ENCODE measurements at regions not wholly inside any gene's neighbourhood (a gene's known extent, or its start where the extent isn't known, plus 50 kb on each side); places are given as distances from the start of the nearest gene placed in this dataset.
A peak's percentile ranks its signal among the peaks of the same experiment; 100 is the strongest.
"Not testable (repeated sequence)": the region's sequence is repeated elsewhere in the genome, so short reads cannot be mapped to it uniquely, and the experiment has no call there.

GRCh38 chrX:103428525-103428924 is 52.2 kb downstream of the BEX3 start:
- no peak for DNase-seq

GRCh38 chrX:103429026-103429425 is 52.7 kb downstream of the BEX3 start:
- DNase-seq, result not testable (repeated sequence)

- no peak for DNase-seq
Measured at GRCh38 chrX:103431316-103431715, 55.0 kb downstream of the BEX3 start.

- DNase-seq, result not testable (repeated sequence)
Measured at GRCh38 chrX:103432841-103433240, 56.5 kb downstream of the BEX3 start.

GRCh38 chrX:103437147-103437873 is 61.0 kb downstream of the BEX3 start:
- DNase-seq, result no peak

DNA sequence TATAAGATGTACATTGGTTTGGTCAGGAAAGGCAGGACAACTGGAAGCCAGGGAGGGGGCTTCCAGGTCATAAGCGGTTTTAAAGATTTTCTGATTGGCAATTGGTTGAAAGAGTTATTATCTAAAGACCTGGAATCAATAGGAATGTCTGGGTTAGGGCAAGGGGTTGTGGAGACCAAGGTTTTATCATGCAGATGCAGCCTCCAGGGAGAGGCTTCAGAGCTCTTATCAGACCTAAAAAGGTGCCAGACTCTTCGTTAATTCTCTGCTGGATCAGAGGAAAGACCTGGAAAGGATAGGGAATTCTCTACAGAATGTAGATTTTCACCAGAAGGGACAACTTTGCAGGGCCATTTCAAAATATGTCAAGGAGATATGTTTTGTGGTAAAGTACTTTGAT is 62.8 kb downstream of the BEX3 start:
- no peak for DNase-seq

DNA sequence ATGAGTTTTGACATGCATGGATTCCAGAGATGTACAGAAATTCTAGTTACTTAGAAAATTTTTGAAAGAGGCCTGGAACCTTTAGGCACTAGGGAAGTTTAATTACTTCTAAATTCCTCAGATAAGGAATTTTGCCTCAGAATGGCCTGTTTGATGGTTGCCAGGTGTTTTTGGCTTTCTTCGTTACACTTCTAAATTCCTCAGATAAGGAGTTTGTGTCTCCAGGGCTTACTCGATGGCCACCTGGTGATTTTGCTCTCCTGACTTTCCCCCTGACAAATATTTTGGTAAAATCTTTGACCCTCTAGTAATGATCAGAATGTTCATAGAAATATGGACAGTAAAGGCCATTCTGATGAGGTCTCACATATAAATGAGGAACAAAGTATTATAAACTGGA is 64.3 kb downstream of the BEX3 start:
- DNase-seq, result no peak

DNA sequence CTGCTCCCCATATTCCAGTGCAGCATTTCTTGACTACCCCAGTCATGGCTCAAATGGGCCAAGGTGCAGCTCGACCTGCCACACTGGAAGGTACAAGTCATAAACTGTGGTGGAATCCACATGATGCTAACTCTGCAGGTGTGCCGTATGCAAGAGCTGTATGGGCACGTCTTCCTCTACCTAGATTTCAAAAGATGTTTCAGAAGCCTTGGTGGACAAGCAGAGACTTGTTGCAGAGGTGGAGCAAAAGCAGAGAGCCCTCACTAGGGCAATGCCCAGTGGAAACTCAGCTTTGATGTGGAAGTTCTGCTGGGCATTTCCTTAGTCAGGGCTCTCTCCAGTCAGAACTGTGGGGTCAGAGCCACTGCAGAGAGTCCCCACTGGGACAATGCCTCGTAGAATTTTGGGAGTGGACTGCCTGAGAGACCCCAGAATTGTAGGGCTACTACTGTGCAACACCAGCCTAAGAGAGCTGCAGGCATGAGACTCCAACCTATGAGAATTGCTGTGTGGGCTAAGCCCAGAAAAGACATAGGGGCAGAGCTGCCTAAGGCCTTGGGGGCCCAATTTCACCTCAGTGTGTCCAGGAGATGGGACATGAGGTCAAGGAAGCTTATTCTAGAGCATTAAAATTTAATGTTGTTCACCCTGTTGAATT is 65.7 kb downstream of the BEX3 start:
- DNase-seq, result no peak

DNA sequence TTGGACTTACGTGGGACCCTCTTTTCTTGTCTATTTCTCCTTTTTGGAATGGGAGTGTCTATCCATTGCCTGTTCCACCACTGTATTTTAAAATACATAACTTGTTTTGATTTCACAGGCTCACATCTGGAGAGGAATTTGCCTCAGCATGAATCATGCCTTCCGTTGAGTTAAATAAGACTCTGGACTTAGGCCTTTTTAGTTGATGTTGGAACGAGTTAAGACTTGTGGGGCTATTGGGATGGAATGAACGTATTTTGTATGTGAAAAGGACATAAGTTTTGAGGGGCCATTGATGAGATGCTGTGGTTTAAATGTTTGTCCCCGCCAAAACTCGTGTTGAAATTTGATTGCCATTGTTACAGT is 66.2 kb downstream of the BEX3 start:
- DNase-seq, result peak; percentile 62

DNA sequence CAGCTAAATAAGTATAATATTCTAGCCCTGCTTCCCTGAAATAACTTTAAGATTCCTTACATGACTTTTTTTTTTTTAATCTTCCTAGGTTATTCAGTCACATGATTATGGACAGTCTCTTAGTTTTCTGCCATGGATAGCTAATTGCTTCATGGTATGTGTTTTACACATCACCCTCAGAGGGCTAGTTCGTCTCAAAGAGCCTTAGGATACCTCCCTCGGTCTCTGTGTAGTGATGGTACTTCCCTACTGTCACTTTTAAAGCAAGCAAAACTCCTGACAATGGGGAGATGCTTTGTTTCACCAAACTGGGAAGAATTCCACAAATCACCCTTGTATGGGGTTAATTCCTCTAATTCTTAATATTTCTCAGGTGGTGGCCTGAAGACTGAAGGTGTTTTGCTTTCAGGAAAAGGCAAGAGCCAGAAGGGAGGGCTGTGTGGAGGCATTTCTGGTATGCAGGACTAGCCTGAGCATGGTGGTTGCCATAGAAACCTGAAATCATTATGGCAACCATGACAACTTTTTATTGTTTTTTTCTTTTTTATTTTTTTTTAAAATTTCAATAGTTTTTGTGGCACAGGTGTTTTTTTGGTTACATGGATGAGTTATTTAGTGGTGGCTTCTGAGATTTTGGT is 70.4 kb downstream of the BEX3 start:
- peak; percentile 27 for DNase-seq
